A549 (cell line): ENCODE measurements at regions not wholly inside any gene's neighbourhood (a gene's known extent, or its start where the extent isn't known, plus 50 kb on each side); places are given as distances from the start of the nearest gene placed in this dataset.

Source experiments
- ATAC-seq, 2 experiments: fragments of 200-7000 bp in 1 of 2; fragments of >200 bp in 1 of 2; cut with Nextera tagmentation in 1 of 2; cut with Tn5 transposase in 1 of 2; 3 replicates each; pipeline versions ENCODE4 v1.8.0 to v1.9.1; 2018 to 2020; ENCODE audit warnings: mild to moderate bottlenecking in 1 of 2, moderate library complexity in 1 of 2
- CTCF ChIA-PET: fragments of 300-600 bp; sonication (Branson Sonifier 250); formaldehyde crosslinking; extraction: SDS; loops from one replicate; lab custom pipeline; 2021; ENCODE audit warnings: antibody characterized with exemption, inconsistent platforms; lab: Yijun Ruan, JAX
- POLR2A ChIA-PET: fragments of 350-600 bp; formaldehyde crosslinking; extraction: SDS; loops from one replicate; lab custom pipeline; 2021; ENCODE audit warnings: antibody characterized with exemption, inconsistent platforms; lab: Yijun Ruan, JAX
- DNase-seq, 2 experiments: peaks; one replicate each; pipeline versions ENCODE4 v3.0.0 to v3.0.0-alpha.2; 2011 to 2016; ENCODE audit warnings: low read depth in 1 of 2, low spot score in 1 of 2
- FAIRE-seq: peaks from 2 replicates; lab custom pipeline; 2011; peaks lifted over from hg19 to GRCh38; lab: Jason Lieb, UNC
- H3K27ac ChIP-seq, 2 experiments: fragments of >200 bp; sonication (Bioruptor Twin); formaldehyde crosslinking; 3 replicates each; pipeline ENCODE4 v1.5.1; 2016 to 2017
- H3K4me1 ChIP-seq: fragments of >200 bp; sonication (Bioruptor Twin); formaldehyde crosslinking; 3 replicates; pipeline ENCODE4 v1.6.1; 2016
- H3K4me2 ChIP-seq: fragments of >200 bp; sonication (Bioruptor Twin); formaldehyde crosslinking; 3 replicates; pipeline ENCODE4 v1.6.1; 2016
- H3K4me3 ChIP-seq: fragments of >200 bp; sonication (Bioruptor Twin); formaldehyde crosslinking; 3 replicates; pipeline ENCODE4 v1.5.1; 2016
- H3K9me3 ChIP-seq: fragments of >200 bp; sonication (Bioruptor Twin); formaldehyde crosslinking; 3 replicates; pipeline ENCODE4 v1.6.1; 2016
- BHLHE40 ChIP-seq: IDR thresholded peaks from 2 replicates; pipeline ENCODE4 v1.6.1; 2012; ENCODE audit warnings: low read depth, low read length, inconsistent platforms
- EHF ChIP-seq: fragments of 250-450 bp; sonication (Bioruptor Pico); IDR thresholded peaks from 2 replicates; pipeline ENCODE4 v1.5.0; 2020; ENCODE audit warnings: mild to moderate bottlenecking
- EHMT2 ChIP-seq: fragments of 200-600 bp; sonication (generic); IDR thresholded peaks from 2 replicates; pipeline ENCODE4 v1.6.1; 2016; ENCODE audit warnings: antibody characterized with exemption, low read depth, mild to moderate bottlenecking, moderate library complexity
- FOSB ChIP-seq: fragments of 250-450 bp; sonication (Bioruptor Pico); IDR thresholded peaks from 2 replicates; pipeline ENCODE4 v1.5.0; 2020; ENCODE audit warnings: mild to moderate bottlenecking, moderate library complexity
- FOSL2 ChIP-seq, 2 experiments: fragments of 450-650 bp in 1 of 2; fragments of >200 bp in 1 of 2; sonication (Bioruptor Twin) in 1 of 2; formaldehyde crosslinking; IDR thresholded peaks; 2 replicates each; pipeline versions ENCODE4 v1.5.0 to v1.6.1; 2016 to 2020; ENCODE audit warnings: mild to moderate bottlenecking in 1 of 2, moderate library complexity in 1 of 2
- GATA3 ChIP-seq: IDR thresholded peaks from 2 replicates; pipeline ENCODE4 v1.6.1; 2012; ENCODE audit warnings: borderline replicate concordance
- HDAC2 ChIP-seq: fragments of 200-600 bp; sonication (generic); IDR thresholded peaks from 2 replicates; pipeline ENCODE4 v1.6.1; 2016
- HES2 ChIP-seq: fragments of >200 bp; sonication (Bioruptor Twin); formaldehyde crosslinking; IDR thresholded peaks from 2 replicates; pipeline ENCODE4 v1.6.1; 2016
- HEYL ChIP-seq: fragments of 250-450 bp; sonication (Bioruptor Pico); IDR thresholded peaks from 2 replicates; pipeline ENCODE4 v1.8.0; 2021; ENCODE audit warnings: mild to moderate bottlenecking, moderate library complexity
- HOXB13 ChIP-seq: fragments of 250-450 bp; sonication (Bioruptor Pico); IDR thresholded peaks from 2 replicates; pipeline ENCODE4 v1.5.0; 2020; ENCODE audit warnings: low read depth, mild to moderate bottlenecking, moderate library complexity
- HOXB5 ChIP-seq: fragments of 250-450 bp; sonication (Bioruptor Pico); IDR thresholded peaks from 2 replicates; pipeline ENCODE4 v1.5.0; 2020; ENCODE audit warnings: mild to moderate bottlenecking, moderate library complexity
- JUN ChIP-seq, 2 experiments: fragments of >200 bp; sonication (Bioruptor Twin); formaldehyde crosslinking; IDR thresholded peaks; 2 replicates in 1 of 2; 3 replicates in 1 of 2; pipeline ENCODE4 v1.6.1; 2016 to 2017
- KDM5A ChIP-seq: fragments of 200-600 bp; sonication (generic); IDR thresholded peaks from 2 replicates; pipeline ENCODE4 v1.6.1; 2016; ENCODE audit warnings: antibody characterized with exemption, mild to moderate bottlenecking
- MAFK ChIP-seq: fragments of 450-650 bp; IDR thresholded peaks from 2 replicates; pipeline ENCODE4 v1.6.1; 2014; ENCODE audit not compliant: partially characterized antibody
- NFE2L2 ChIP-seq: fragments of 150-350 bp; conservative IDR thresholded peaks from 2 replicates; pipeline ENCODE4 v1.6.1; 2014; ENCODE audit warnings: low read length
- NPAS2 ChIP-seq: fragments of 250-450 bp; sonication (Bioruptor Pico); IDR thresholded peaks from 2 replicates; pipeline ENCODE4 v1.8.0; 2022; ENCODE audit warnings: mild to moderate bottlenecking, moderate library complexity, borderline replicate concordance
- PHF8 ChIP-seq: fragments of 200-600 bp; sonication (generic); IDR thresholded peaks from 2 replicates; pipeline ENCODE4 v1.6.1; 2016; ENCODE audit warnings: low read depth, mild to moderate bottlenecking, antibody characterized with exemption, moderate library complexity, borderline replicate concordance
- POLR2AphosphoS2 ChIP-seq: conservative IDR thresholded peaks from 2 replicates; pipeline ENCODE4 v1.6.1; 2012; ENCODE audit warnings: low read length, improper control_type of control experiment, inconsistent platforms
- RCOR1 ChIP-seq: fragments of 150-350 bp; IDR thresholded peaks from 2 replicates; pipeline ENCODE4 v1.6.1; 2014; ENCODE audit warnings: antibody characterized with exemption, low read length, low read depth
- REST ChIP-seq: fragments of 200-600 bp; sonication (generic); IDR thresholded peaks from 2 replicates; pipeline ENCODE4 v1.6.1; 2016; ENCODE audit warnings: antibody characterized with exemption, mild to moderate bottlenecking, moderate library complexity
- RNF2 ChIP-seq: fragments of 200-600 bp; sonication (generic); IDR thresholded peaks from 2 replicates; pipeline ENCODE4 v1.6.1; 2016; ENCODE audit warnings: low read depth, mild to moderate bottlenecking, antibody characterized with exemption, moderate library complexity, borderline replicate concordance
- SMC3 ChIP-seq: fragments of >200 bp; sonication (Bioruptor Twin); formaldehyde crosslinking; IDR thresholded peaks from 3 replicates; pipeline ENCODE4 v1.6.1; 2018; ENCODE audit warnings: inconsistent platforms
- TFCP2L1 ChIP-seq: fragments of 250-450 bp; sonication (Bioruptor Pico); IDR thresholded peaks from 2 replicates; pipeline ENCODE4 v1.5.0; 2021; ENCODE audit warnings: mild to moderate bottlenecking
- WGBS: methylation state at CpG from one replicate; pipeline ENCODE4 v1.1.6; 2017; ENCODE audit errors: missing lambda C conversion rate; 5-methylcytosine and 5-hydroxymethylcytosine counted together
- TF ChIP-seq, protein P1 (sequence below): fragments of >200 bp; sonication (Bioruptor Twin); formaldehyde crosslinking; IDR thresholded peaks from 3 replicates; pipeline ENCODE4 v1.6.1; 2016
- TF ChIP-seq, protein P2 (sequence below): fragments of 150-350 bp; IDR thresholded peaks from 2 replicates; pipeline ENCODE4 v1.6.1; 2014; ENCODE audit warnings: low read depth, mild to moderate bottlenecking, low read length

DNA sequence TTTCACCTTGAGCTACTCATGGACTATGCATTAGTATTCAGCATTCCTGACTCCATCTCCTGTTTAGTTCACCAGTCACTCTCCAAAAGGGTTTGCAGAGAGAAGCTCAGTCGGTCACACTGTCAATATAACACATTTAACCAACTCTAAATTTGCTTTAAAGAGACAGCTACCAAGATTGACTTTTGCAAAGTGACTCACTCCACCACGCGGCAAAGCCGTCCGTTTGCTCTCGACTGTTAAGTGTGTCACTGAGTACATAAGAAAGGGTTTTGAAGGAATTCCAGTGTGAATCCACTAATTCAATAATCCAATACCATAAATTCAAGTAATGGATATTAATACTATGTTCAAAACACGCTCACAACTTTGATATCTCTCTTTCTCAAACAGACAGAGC, 1006.7 kb upstream of the NR2F2 start:
- ATAC-seq (no peak), FAIRE-seq (no peak), DNase-seq (no peak)
- no peak for TF ChIP-seq HDAC2
- TF ChIP-seq EHF (CRISPR knock-in tag) = no peak
- TF ChIP-seq KDM5A = no peak
- TF ChIP-seq MAFK = no peak
- TF ChIP-seq REST = no peak
- no peak overlapping the region for H3K27ac ChIP-seq
- WGBS = 11% methylated on average over 7 of the region's 7 CpGs
- no peaks in the 10 kb centered on the region for H3K4me1 ChIP-seq
- H3K9me3 ChIP-seq = no peaks in the 10 kb centered on the region
- no peak overlapping the region for H3K4me2 ChIP-seq
- ChIA-PET POLR2A (no interaction called here), CTCF (no interaction called here)
- H3K4me3 ChIP-seq = no peak overlapping the region

DNA sequence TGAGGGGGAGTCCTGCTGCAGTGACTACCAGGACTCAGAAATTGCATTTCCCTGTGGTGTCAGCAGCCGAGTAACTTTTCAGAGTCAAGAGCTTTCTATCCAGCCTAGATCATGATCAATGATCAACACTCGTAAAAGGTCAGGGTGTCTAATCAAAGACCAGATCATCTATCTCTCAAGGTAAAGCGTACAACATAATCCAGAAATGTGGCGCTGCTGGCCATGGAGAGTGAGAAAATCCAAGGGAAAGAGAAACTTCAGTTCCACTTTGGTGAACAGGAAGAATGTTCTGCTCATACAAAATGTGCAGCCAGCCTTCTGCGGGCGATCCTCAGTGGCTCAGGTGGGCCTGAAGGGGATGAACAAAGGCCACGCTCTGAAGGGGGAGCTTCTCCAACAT, 1005.8 kb upstream of the NR2F2 start:
- WGBS = 56% methylated on average over 7 of the region's 7 CpGs
- Histone ChIP-seq H3K4me2 (no peak overlapping the region), H3K4me3 (no peak overlapping the region), H3K4me1 (no peaks in the 10 kb centered on the region), H3K9me3 (no peaks in the 10 kb centered on the region), H3K27ac (no peak overlapping the region)
- ATAC-seq (no peak), DNase-seq (no peak), FAIRE-seq (no peak)
- CTCF ChIA-PET = no interaction called here
- POLR2A ChIA-PET = no interaction called here
- no peak for TF ChIP-seq KDM5A
- TF ChIP-seq GATA3 = no peak
- no peak for TF ChIP-seq HDAC2
- TF ChIP-seq REST = no peak
- TF ChIP-seq NPAS2 (CRISPR knock-in tag) = no peak
- no peak for TF ChIP-seq JUN (IDR thresholded peaks at IDR 0.05)
- TF ChIP-seq NFE2L2 = no peak
- TF ChIP-seq FOSB (CRISPR knock-in tag) = no peak
- no peak for TF ChIP-seq PHF8
- TF ChIP-seq SMC3 = no peak
- TF ChIP-seq HOXB5 (CRISPR knock-in tag) = no peak
- TF ChIP-seq FOSL2 (IDR thresholded peaks at IDR 0.05) = no peak
- no peak for TF ChIP-seq FOSL2 (CRISPR knock-in tag; IDR thresholded peaks at IDR 0.05)
- TF ChIP-seq BHLHE40 = no peak

- FAIRE-seq (no peak), ATAC-seq (no peak), DNase-seq (no peak)
- WGBS = 62% methylated on average over 7 of the region's 7 CpGs
- CTCF ChIA-PET = interaction anchor here (0.5 kb wide), 1 partner anchor 1013 kb away, joined by 3 read pairs; no protein-coding TSS in a partner anchor
- no peaks in the 10 kb centered on the region for H3K4me1 ChIP-seq
- H3K27ac ChIP-seq = no peak overlapping the region
- no peak overlapping the region for H3K4me3 ChIP-seq
- H3K9me3 ChIP-seq = no peaks in the 10 kb centered on the region
- no peak overlapping the region for H3K4me2 ChIP-seq
- POLR2A ChIA-PET = no interaction called here
- TF ChIP-seq, protein P1, sequence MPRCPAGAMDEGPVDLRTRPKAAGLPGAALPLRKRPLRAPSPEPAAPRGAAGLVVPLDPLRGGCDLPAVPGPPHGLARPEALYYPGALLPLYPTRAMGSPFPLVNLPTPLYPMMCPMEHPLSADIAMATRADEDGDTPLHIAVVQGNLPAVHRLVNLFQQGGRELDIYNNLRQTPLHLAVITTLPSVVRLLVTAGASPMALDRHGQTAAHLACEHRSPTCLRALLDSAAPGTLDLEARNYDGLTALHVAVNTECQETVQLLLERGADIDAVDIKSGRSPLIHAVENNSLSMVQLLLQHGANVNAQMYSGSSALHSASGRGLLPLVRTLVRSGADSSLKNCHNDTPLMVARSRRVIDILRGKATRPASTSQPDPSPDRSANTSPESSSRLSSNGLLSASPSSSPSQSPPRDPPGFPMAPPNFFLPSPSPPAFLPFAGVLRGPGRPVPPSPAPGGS = no peak
- TF ChIP-seq POLR2AphosphoS2 (no peak), HOXB13 (no peak), PHF8 (no peak), HES2 (no peak), TFCP2L1 (no peak), HEYL (CRISPR knock-in tag) (no peak), EHMT2 (no peak), RNF2 (no peak), RCOR1 (no peak)
- TF ChIP-seq, protein P2, sequence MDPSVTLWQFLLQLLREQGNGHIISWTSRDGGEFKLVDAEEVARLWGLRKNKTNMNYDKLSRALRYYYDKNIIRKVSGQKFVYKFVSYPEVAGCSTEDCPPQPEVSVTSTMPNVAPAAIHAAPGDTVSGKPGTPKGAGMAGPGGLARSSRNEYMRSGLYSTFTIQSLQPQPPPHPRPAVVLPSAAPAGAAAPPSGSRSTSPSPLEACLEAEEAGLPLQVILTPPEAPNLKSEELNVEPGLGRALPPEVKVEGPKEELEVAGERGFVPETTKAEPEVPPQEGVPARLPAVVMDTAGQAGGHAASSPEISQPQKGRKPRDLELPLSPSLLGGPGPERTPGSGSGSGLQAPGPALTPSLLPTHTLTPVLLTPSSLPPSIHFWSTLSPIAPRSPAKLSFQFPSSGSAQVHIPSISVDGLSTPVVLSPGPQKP = no peak
Observed at GRCh38 chr15:95325763-95326404, 1004.6 kb upstream of the NR2F2 start.
